Keratinocyte (primary cell): ENCODE measurements at regions not wholly inside any gene's neighbourhood (a gene's known extent, or its start where the extent isn't known, plus 50 kb on each side); places are given as distances from the start of the nearest gene placed in this dataset.
A peak's percentile ranks its signal among the peaks of the same experiment; 100 is the strongest.

Source experiments
- DNase-seq: peaks from one replicate; pipeline ENCODE4 v3.0.0-alpha.2; 2011; ENCODE audit warnings: low read depth, missing footprints, low spot score
- FAIRE-seq: peaks from 2 replicates; lab custom pipeline; 2011; peaks lifted over from hg19 to GRCh38; lab: Jason Lieb, UNC
- H2AFZ ChIP-seq: 2 replicates; pipeline ENCODE4 v1.6.0; 2012; ENCODE audit warnings: low read length, control low read depth, inconsistent platforms; ENCODE audit not compliant: control insufficient read depth
- H3K27ac ChIP-seq: 2 replicates; pipeline ENCODE4 v1.5.1; 2011; ENCODE audit warnings: low read length; ENCODE audit not compliant: control insufficient read depth, insufficient read depth
- H3K27me3 ChIP-seq: 3 replicates; pipeline ENCODE4 v1.6.0; 2011; ENCODE audit warnings: low read length; ENCODE audit not compliant: control insufficient read depth, insufficient read depth; ENCODE audit errors: extremely low read depth
- H3K36me3 ChIP-seq, 2 experiments: 2 replicates in 1 of 2; 3 replicates in 1 of 2; pipeline ENCODE4 v1.5.1; 2011; ENCODE audit warnings: low read length in 2 of 2, mild to moderate bottlenecking in 1 of 2; ENCODE audit not compliant: control insufficient read depth in 2 of 2, insufficient read depth in 2 of 2; ENCODE audit errors: extremely low read depth in 1 of 2
- H3K4me1 ChIP-seq: 3 replicates; pipeline ENCODE4 v1.5.1; 2011; ENCODE audit warnings: low read length; ENCODE audit not compliant: control insufficient read depth, insufficient read depth; ENCODE audit errors: extremely low read depth
- H3K4me2 ChIP-seq: 3 replicates; pipeline ENCODE4 v1.6.0; 2011; ENCODE audit warnings: low read depth, low read length; ENCODE audit not compliant: control insufficient read depth, insufficient read depth; ENCODE audit errors: extremely low read depth
- H3K4me3 ChIP-seq, 3 experiments: fragments of 200-600 bp in 1 of 3; sonication (generic) in 1 of 3; 2 replicates in 2 of 3; 3 replicates in 1 of 3; pipeline ENCODE4 v1.5.1; 2011 to 2016; ENCODE audit warnings: low read length in 3 of 3, mild to moderate bottlenecking in 3 of 3, control low read depth in 2 of 3, inconsistent platforms in 1 of 3, low read depth in 1 of 3, mixed read lengths in 1 of 3, mixed run types in 1 of 3, moderate library complexity in 1 of 3; ENCODE audit not compliant: control insufficient read depth in 2 of 3, insufficient read depth in 2 of 3; ENCODE audit errors: extremely low read depth in 1 of 3
- H3K79me2 ChIP-seq: 2 replicates; pipeline ENCODE4 v1.6.0; 2012; ENCODE audit warnings: low read length; ENCODE audit not compliant: control insufficient read depth, insufficient read depth
- H3K9ac ChIP-seq: 3 replicates; pipeline ENCODE4 v1.6.0; 2011; ENCODE audit warnings: low read length; ENCODE audit not compliant: control insufficient read depth, insufficient read depth; ENCODE audit errors: extremely low read depth
- H3K9me1 ChIP-seq: 3 replicates; pipeline ENCODE4 v1.6.0; 2011; ENCODE audit warnings: low read length; ENCODE audit not compliant: control insufficient read depth, insufficient read depth; ENCODE audit errors: extremely low read depth
- H3K9me3 ChIP-seq: 2 replicates; pipeline ENCODE4 v1.5.1; 2012; ENCODE audit warnings: low read depth, low read length; ENCODE audit not compliant: control insufficient read depth
- H4K20me1 ChIP-seq: 3 replicates; pipeline ENCODE4 v1.6.0; 2011; ENCODE audit warnings: low read length; ENCODE audit not compliant: control insufficient read depth, insufficient read depth; ENCODE audit errors: extremely low read depth
- EZH2 ChIP-seq: IDR thresholded peaks from one replicate; pipeline ENCODE4 v1.6.1; 2012; ENCODE audit warnings: inconsistent platforms, mild to moderate bottlenecking, low read length, moderate library complexity
- dilution Hi-C: fragments of 300-500 bp; cut with MboI; formaldehyde crosslinking; loops from one replicate; pipeline ENCODE4 v1.7.0; 2020; ENCODE audit warnings: low sequenced_read_pairs; ENCODE audit not compliant: extremely low pct_ligation_motif_present
- TF ChIP-seq, protein P1 (sequence below), 3 experiments: IDR thresholded peaks in 1 of 3; conservative IDR thresholded peaks in 1 of 3; optimal IDR thresholded peaks in 1 of 3; 2 replicates in 2 of 3; 3 replicates in 1 of 3; pipeline versions ENCODE3 to v1.5.1; 2011; ENCODE audit warnings: low read length in 3 of 3, mild to moderate bottlenecking in 3 of 3, moderate library complexity in 2 of 3, control low read depth in 1 of 3, inconsistent platforms in 1 of 3; ENCODE audit not compliant: insufficient read depth in 2 of 3; ENCODE audit errors: extremely low read depth in 1 of 3

GRCh38 chr2:156077041-156077742 lies 255.3 kb downstream of the NR4A2 start:
- H3K27ac ChIP-seq, result no peak overlapping the region

DNA sequence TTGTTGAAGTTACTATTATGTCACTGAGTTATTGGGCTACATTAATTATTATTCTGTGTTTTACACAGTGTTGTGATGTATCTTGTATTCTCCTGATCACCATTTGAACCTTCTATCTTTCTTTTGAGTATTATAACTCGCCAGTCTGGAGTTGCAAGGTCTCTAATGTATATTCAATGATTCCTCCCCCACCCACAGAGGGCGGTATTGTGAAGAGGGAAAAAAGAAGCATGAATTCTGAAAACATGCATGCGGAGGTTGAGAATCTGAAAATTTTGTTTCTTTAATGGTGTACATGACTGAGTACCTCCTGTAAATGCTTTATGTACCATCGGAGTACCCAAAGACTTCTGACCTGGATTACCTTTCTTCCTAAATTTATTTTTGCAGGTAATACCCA lies 266.6 kb downstream of the NR4A2 start:
- no peaks in the 10 kb centered on the region for H3K36me3 ChIP-seq
- no peak overlapping the region for H2AFZ ChIP-seq
- no peaks in the 10 kb centered on the region for H3K79me2 ChIP-seq
- no peak overlapping the region for H3K4me2 ChIP-seq
- dilution Hi-C loops, result no loop called here
- H3K27ac ChIP-seq, result no peak overlapping the region
- FAIRE-seq, result no peak
- H3K9me1 ChIP-seq, result no peaks in the 10 kb centered on the region
- H3K4me3 ChIP-seq, result no peak overlapping the region
- DNase-seq, result no peak
- H3K4me1 ChIP-seq, result peaks cover 6% of the 10 kb centered on the region
- no peak overlapping the region for H3K9ac ChIP-seq
- no peaks in the 10 kb centered on the region for H4K20me1 ChIP-seq
- no peaks in the 10 kb centered on the region for H3K27me3 ChIP-seq
- no peaks in the 10 kb centered on the region for H3K9me3 ChIP-seq
- TF ChIP-seq EZH2, result no peak
- TF ChIP-seq, protein P1, sequence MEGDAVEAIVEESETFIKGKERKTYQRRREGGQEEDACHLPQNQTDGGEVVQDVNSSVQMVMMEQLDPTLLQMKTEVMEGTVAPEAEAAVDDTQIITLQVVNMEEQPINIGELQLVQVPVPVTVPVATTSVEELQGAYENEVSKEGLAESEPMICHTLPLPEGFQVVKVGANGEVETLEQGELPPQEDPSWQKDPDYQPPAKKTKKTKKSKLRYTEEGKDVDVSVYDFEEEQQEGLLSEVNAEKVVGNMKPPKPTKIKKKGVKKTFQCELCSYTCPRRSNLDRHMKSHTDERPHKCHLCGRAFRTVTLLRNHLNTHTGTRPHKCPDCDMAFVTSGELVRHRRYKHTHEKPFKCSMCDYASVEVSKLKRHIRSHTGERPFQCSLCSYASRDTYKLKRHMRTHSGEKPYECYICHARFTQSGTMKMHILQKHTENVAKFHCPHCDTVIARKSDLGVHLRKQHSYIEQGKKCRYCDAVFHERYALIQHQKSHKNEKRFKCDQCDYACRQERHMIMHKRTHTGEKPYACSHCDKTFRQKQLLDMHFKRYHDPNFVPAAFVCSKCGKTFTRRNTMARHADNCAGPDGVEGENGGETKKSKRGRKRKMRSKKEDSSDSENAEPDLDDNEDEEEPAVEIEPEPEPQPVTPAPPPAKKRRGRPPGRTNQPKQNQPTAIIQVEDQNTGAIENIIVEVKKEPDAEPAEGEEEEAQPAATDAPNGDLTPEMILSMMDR (optimal IDR thresholded peaks at IDR 0.05 in 1 of 3, IDR thresholded peaks at IDR 0.05 in 1 of 3, conservative IDR thresholded peaks at IDR 0.05 in 1 of 3; ENCODE audit: extremely low read depth in 1 of 3, insufficient read depth in 2 of 3, low read length in 3 of 3), result peak; percentile 32 to 49 (median 35)

More at GRCh38 chr2:156077041-156077742, 255.3 kb downstream of the NR4A2 start:
- Histone ChIP-seq H3K4me3 (no peak overlapping the region), H3K4me1 (no peaks in the 10 kb centered on the region), H3K9me3 (no peaks in the 10 kb centered on the region), H4K20me1 (no peaks in the 10 kb centered on the region), H3K9me1 (no peaks in the 10 kb centered on the region), H3K9ac (no peak overlapping the region), H2AFZ (no peak overlapping the region), H3K79me2 (no peaks in the 10 kb centered on the region), H3K27me3 (no peaks in the 10 kb centered on the region), H3K36me3 (no peaks in the 10 kb centered on the region), H3K4me2 (no peak overlapping the region)
- FAIRE-seq, result peak; percentile 69
- dilution Hi-C loops, result no loop called here
- TF ChIP-seq, protein P1 (optimal IDR thresholded peaks at IDR 0.05 in 1 of 3, IDR thresholded peaks at IDR 0.05 in 1 of 3, conservative IDR thresholded peaks at IDR 0.05 in 1 of 3; ENCODE audit: extremely low read depth in 1 of 3, insufficient read depth in 2 of 3, low read length in 3 of 3), result no peak
- no peak for TF ChIP-seq EZH2
- DNase-seq, result no peak
